Endodermal cell (in vitro differentiated cells): ENCODE measurements at regions not wholly inside any gene's neighbourhood (a gene's known extent, or its start where the extent isn't known, plus 50 kb on each side); places are given as distances from the start of the nearest gene placed in this dataset.

ENCODE experiments used
- DNase-seq: peaks from one replicate; pipeline ENCODE4 v3.0.0-alpha.2; 2017
- H3K27ac ChIP-seq: 2 replicates; pipeline ENCODE4 v1.5.1; 2013; ENCODE audit warnings: mild to moderate bottlenecking, low read depth, low read length, moderate library complexity
- H3K27me3 ChIP-seq: 2 replicates; pipeline ENCODE4 v1.6.1; 2013; ENCODE audit warnings: mild to moderate bottlenecking, low read length, moderate library complexity; ENCODE audit not compliant: insufficient read depth, control insufficient read depth, poor library complexity, severe bottlenecking
- H3K36me3 ChIP-seq: 2 replicates; pipeline ENCODE4 v1.7.0; 2013; ENCODE audit warnings: mild to moderate bottlenecking, low read length, moderate library complexity; ENCODE audit not compliant: control insufficient read depth, insufficient read depth
- H3K4me1 ChIP-seq: one replicate; pipeline ENCODE4 v1.7.0; 2013; ENCODE audit warnings: low read length; ENCODE audit not compliant: control insufficient read depth, insufficient read depth
- H3K4me3 ChIP-seq: 2 replicates; pipeline ENCODE4 v1.5.1; 2013; ENCODE audit warnings: mild to moderate bottlenecking, low read length, moderate library complexity
- H3K9ac ChIP-seq: 2 replicates; pipeline ENCODE4 v1.6.1; 2013; ENCODE audit warnings: mild to moderate bottlenecking, low read length, moderate library complexity; ENCODE audit not compliant: poor library complexity, severe bottlenecking; ENCODE audit errors: extremely low read depth
- H3K9me3 ChIP-seq: 2 replicates; pipeline ENCODE4 v1.6.1; 2013; ENCODE audit warnings: mild to moderate bottlenecking, low read length, moderate library complexity; ENCODE audit not compliant: control insufficient read depth
- H3K27ac Mint-ChIP-seq: 2 replicates; pipeline ENCODE4 v1.8.0; 2020; ENCODE audit warnings: mixed read lengths
- H3K27me3 Mint-ChIP-seq: 2 replicates; pipeline ENCODE4 v1.8.0; 2021; ENCODE audit warnings: mild to moderate bottlenecking, mixed read lengths; ENCODE audit not compliant: insufficient read depth
- H3K36me3 Mint-ChIP-seq: 2 replicates; pipeline ENCODE4 v1.8.0; 2020; ENCODE audit warnings: low read depth, mixed read lengths
- H3K4me1 Mint-ChIP-seq: 2 replicates; pipeline ENCODE4 v1.8.0; 2020; ENCODE audit warnings: mixed read lengths
- H3K4me3 Mint-ChIP-seq: 2 replicates; pipeline ENCODE4 v1.8.0; 2020; ENCODE audit warnings: mild to moderate bottlenecking, moderate library complexity, mixed read lengths
- H3K9me3 Mint-ChIP-seq: 2 replicates; pipeline ENCODE4 v1.8.0; 2020; ENCODE audit warnings: mild to moderate bottlenecking, mixed read lengths
- CTCF ChIP-seq: fragments of 200-600 bp; sonication (generic); conservative IDR thresholded peaks from 2 replicates; pipeline ENCODE4 v1.5.0; 2021; ENCODE audit warnings: antibody characterized with exemption, mild to moderate bottlenecking
- WGBS, 2 experiments: methylation state at CpG; one replicate each; pipeline versions ENCODE4 v1.1.5 to v1.1.7; 2013; ENCODE audit warnings: missing lambda C conversion rate in 2 of 2, mixed read lengths in 1 of 2; ENCODE audit not compliant: insufficient coverage in 1 of 2, insufficient read length in 1 of 2; 5-methylcytosine and 5-hydroxymethylcytosine counted together

- DNase-seq, result no peak
- H3K36me3 Mint-ChIP-seq, result no peaks in the 10 kb centered on the region
- WGBS, 2 experiments, result 92 to 100% methylated on average over 3 of the region's 5 CpGs
- no peaks in the 10 kb centered on the region for H3K27me3 Mint-ChIP-seq
- no peak overlapping the region for H3K4me3 Mint-ChIP-seq
- no peaks in the 10 kb centered on the region for H3K27me3 ChIP-seq
- TF ChIP-seq CTCF, result no peak
- H3K4me1 ChIP-seq, result no peaks in the 10 kb centered on the region
- H3K27ac ChIP-seq, result no peak overlapping the region
- no peak overlapping the region for H3K9ac ChIP-seq
- peaks cover 32% of the 10 kb centered on the region for H3K4me1 Mint-ChIP-seq
- no peaks in the 10 kb centered on the region for H3K9me3 Mint-ChIP-seq
- no peaks in the 10 kb centered on the region for H3K9me3 ChIP-seq
- H3K4me3 ChIP-seq, result no peak overlapping the region
- no peak overlapping the region for H3K27ac Mint-ChIP-seq
- no peaks in the 10 kb centered on the region for H3K36me3 ChIP-seq
Measured at GRCh38 chr4:23986270-23986669, 96.4 kb upstream of the PPARGC1A start.

GRCh38 chr4:23981328-23981727, 91.5 kb upstream of the PPARGC1A start:
- no peaks in the 10 kb centered on the region for H3K9me3 Mint-ChIP-seq
- no peak overlapping the region for H3K4me3 ChIP-seq
- H3K27ac Mint-ChIP-seq, result peak overlapping the region; percentile 50
- no peaks in the 10 kb centered on the region for H3K9me3 ChIP-seq
- H3K27me3 Mint-ChIP-seq, result peaks cover 2% of the 10 kb centered on the region
- no CpG with 5 or more reads among the region's 1 CpG for WGBS, 2 experiments
- H3K4me3 Mint-ChIP-seq, result no peak overlapping the region
- no peak overlapping the region for H3K9ac ChIP-seq
- peaks cover 33% of the 10 kb centered on the region for H3K4me1 Mint-ChIP-seq
- TF ChIP-seq CTCF, result no peak
- no peaks in the 10 kb centered on the region for H3K36me3 Mint-ChIP-seq
- no peaks in the 10 kb centered on the region for H3K4me1 ChIP-seq
- H3K36me3 ChIP-seq, result no peaks in the 10 kb centered on the region
- DNase-seq, result no peak
- no peak overlapping the region for H3K27ac ChIP-seq
- H3K27me3 ChIP-seq, result no peaks in the 10 kb centered on the region

GRCh38 chr4:23979534-23979933, 89.7 kb upstream of the PPARGC1A start:
- no peak overlapping the region for H3K27ac Mint-ChIP-seq
- H3K4me1 Mint-ChIP-seq, result peaks cover 19% of the 10 kb centered on the region
- Histone ChIP-seq H3K4me3 (no peak overlapping the region), H3K36me3 (no peaks in the 10 kb centered on the region), H3K9ac (no peak overlapping the region), H3K4me1 (no peaks in the 10 kb centered on the region), H3K9me3 (no peaks in the 10 kb centered on the region), H3K27ac (no peak overlapping the region), H3K27me3 (no peaks in the 10 kb centered on the region)
- no peaks in the 10 kb centered on the region for H3K9me3 Mint-ChIP-seq
- H3K36me3 Mint-ChIP-seq, result no peaks in the 10 kb centered on the region
- WGBS, 2 experiments, result 51% methylated on average over 5 of the region's 5 CpGs; no CpG with 5 or more reads in 1 of the 2 experiments
- no peak overlapping the region for H3K4me3 Mint-ChIP-seq
- TF ChIP-seq CTCF, result no peak
- H3K27me3 Mint-ChIP-seq, result peaks cover 2% of the 10 kb centered on the region
- peak; percentile 72 for DNase-seq
